NK-92 treated with Interleukin-12 subunit alpha and Interleukin-12 subunit beta, amount 100 ng/mL, for 24 hours (cell line): ENCODE measurements at regions not wholly inside any gene's neighbourhood (a gene's known extent, or its start where the extent isn't known, plus 50 kb on each side); places are given as distances from the start of the nearest gene placed in this dataset.
"Not testable (repeated sequence)": the region's sequence is repeated elsewhere in the genome, so short reads cannot be mapped to it uniquely, and the experiment has no call there.

Source experiments
- DNase-seq: peaks from one replicate; lab custom pipeline; 2025; lab: John Stamatoyannopoulos, UW

GRCh38 chr14:22491683-22492621, 97.1 kb downstream of the DAD1 start:
- DNase-seq, result peak; percentile 75

DNA sequence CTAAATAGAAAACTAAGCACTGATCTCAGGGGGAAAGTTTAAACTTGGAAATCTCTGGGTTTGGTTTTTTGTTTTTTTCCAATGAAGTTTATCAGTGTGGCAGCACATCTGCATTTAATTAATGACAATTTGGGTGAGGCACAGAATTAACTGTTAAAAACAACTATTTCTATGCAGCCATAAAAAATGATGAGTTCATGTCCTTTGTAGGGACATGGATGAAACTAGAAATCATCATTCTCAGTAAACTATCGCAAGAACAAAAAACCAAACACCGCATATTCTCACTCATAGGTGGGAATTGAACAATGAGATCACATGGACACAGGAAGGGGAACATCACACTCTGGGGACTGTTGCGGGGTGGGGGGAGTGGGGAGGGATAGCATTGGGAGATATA, 98.0 kb downstream of the DAD1 start:
- DNase-seq, result not testable (repeated sequence)

GRCh38 chr14:22489957-22490950, 98.8 kb downstream of the DAD1 start:
- no peak for DNase-seq

- peak; percentile 68 for DNase-seq
Measured at GRCh38 chr14:22489244-22489545, 99.8 kb downstream of the DAD1 start.

DNA sequence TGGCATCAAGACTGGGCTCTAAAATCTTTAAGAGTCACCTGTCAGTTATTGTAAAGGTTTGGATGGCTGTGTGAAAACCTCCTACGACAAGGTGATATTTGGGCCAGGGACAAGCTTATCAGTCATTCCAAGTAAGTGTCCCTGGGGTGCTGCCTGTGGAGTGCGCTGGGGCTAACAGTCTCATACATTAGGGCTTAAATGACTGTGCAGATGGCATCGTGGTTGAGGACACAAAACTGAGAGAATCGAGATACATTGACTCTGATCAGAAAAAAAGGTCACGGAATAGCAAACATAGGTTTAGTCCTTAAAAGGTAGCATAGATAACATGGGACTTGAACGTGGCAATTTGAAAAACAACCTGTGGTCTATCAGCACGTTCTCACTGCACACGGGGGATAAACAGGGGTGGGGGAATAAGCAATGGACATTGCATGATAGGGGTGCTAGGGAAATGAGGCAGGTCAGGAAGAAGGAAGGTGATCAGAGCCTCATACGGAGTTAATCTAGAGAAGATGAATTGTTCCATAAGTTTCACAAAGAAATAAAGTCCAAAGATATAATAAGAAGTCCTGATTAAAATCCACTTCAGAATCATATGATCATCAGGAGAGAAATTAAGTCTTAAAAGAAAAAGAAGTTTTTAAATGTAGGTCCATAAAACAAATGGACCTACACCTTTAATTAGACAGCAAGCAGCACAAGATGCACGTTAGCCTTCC, 100.3 kb downstream of the DAD1 start:
- DNase-seq, result no peak

- DNase-seq, result no peak
Measured at GRCh38 chr14:22487941-22488340, 101.1 kb downstream of the DAD1 start.

GRCh38 chr14:22487401-22487800, 101.6 kb downstream of the DAD1 start:
- DNase-seq, result no peak

DNA sequence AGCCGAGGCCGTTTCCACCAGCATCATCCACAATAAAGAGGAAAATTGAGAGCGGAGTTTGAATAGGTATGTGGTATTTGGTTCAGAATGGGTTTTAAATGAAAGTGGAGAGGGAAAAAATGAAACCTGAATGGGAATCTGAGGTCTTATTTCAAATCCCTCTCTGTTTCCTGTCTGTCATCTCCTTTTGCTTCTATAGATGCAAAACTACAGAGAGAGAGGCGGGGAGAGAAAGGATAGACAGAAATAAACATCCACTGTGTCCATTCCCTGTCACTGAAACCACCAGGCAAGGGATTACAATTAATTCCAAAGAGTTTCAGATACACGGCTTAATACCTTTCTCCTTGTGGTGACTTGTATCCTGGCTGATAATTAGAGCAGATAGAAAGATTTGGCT, 102.3 kb downstream of the DAD1 start:
- no peak for DNase-seq

GRCh38 chr14:22485649-22486048, 103.4 kb downstream of the DAD1 start:
- DNase-seq, result no peak

DNA sequence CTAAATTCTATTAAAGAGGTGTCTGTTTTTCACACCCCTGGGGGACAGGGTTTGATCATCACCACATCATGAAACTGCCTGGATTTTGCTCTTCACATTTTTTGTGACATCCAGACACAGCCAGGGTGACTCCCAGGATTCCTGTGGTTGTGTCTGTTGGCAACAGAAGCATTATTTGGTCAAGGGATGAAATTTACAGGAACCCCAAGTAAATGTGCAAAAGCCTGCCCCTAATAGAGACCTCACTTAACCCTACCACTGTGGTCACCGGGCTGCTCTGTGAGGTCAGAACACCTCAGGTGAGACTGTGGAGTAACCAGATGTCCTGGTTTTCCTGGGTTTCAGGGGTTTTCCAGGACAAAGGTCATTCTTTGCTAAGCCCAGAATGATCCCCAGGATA, 103.8 kb downstream of the DAD1 start:
- DNase-seq, result peak; percentile 52

DNA sequence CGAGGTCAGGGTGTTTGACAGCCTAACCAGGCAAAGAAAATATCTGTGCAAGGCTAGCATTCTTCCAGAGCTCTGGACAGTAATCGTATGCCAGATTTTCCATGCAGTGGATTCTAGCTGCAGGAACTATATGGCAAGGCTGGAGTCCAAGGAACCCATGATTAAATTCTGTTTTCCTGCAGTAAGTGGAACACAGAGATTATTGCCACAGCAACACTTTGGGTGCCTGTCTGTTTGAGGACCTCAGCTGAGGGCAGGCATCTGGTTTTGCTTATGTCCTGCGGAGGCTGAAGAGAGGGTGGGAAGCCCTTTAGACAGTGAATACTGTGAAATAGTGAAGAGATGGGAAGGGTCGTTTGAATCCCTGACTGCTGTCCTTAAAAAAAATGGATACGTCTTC, 104.4 kb downstream of the DAD1 start:
- DNase-seq, result no peak

DNA sequence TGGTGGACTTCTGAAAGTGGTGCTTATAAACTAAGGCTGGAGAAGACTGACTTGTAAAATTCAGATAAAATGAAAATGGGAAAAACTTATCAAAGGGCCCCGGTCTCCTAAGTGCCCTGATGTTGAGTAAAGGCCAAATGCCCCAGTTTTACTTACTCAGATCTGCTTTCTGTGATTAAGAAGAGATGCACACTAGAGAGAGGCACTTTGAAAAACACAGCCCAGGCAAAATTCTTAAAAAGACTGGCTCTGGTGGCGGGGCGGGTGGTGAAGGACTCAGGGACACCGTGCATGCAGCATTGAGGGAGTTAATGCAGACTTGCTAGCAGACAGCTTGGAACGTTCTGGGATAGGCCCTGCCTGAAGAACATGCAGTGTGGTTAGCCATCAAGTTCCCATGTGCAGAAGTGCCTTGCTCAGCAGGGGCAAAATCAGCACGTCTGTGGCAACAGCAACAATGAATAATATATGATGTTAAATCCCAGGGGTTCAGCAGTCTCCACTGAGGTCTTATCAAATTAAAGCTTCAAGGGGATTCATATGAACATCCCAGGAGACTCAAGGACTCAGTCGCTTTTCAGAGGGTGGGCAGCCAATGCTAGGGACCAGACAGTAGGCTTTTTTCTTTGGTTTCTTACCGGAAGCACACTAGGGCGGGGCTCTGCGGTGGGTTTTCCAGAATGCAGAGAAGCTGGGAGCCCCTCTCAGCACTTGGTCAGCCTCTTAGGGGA, 105.0 kb downstream of the DAD1 start:
- peak; percentile 73 for DNase-seq

- DNase-seq, result no peak
Measured at GRCh38 chr14:22482782-22483553, 106.1 kb downstream of the DAD1 start.

- DNase-seq, result peak; percentile 53
Measured at GRCh38 chr14:22482085-22482694, 106.8 kb downstream of the DAD1 start.

DNA sequence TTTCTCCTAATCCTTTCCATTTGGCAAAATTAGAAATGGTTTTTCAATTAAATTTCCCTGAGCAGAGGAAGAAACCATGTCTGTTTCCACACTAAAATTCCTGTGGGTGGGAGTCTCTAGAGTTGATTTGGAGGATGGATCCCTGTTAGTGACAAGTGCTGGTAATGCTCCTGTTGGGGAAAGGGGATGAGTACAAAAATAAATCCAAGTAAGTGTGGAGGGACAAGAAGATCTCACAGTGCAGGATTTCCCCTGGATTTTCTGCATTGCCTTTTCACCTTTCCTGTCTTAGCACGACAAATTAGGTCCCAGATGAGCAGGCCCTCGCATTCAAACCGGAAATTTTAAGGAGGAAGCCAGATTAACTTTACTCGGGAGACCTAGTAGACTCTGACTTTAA, 107.5 kb downstream of the DAD1 start:
- no peak for DNase-seq

DNA sequence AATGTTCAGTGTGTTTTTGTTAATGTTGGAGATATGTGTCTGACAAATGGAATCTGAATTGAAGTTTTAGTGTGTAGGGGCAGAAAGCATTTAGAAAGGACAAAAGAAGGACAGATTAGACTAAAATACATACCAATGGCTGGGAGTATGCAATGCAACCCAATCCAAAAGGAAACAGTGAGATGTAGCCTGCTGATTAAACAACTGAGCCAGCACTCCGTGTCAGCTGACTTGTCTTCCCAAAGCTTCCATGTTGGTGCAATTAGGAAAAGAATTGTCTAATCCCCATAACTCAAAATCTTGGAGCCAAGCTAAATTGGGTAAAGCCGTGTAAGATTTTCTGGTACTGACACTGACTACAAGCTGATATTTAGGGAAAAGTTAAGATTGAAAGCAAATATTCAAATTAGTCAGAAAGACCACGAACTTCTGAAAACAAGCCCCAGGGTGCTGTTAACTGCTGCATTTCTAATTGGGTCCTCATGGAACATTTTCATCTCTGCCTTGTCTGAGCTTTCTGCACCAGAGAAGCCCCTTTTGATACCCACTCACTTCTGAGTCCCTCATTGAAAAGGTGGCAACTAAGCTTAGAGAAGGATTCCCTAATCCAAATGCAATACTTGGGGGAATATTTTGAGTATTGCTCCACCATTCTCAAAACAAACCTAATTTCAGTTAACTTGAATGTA, 109.1 kb downstream of the DAD1 start:
- DNase-seq, result no peak

DNA sequence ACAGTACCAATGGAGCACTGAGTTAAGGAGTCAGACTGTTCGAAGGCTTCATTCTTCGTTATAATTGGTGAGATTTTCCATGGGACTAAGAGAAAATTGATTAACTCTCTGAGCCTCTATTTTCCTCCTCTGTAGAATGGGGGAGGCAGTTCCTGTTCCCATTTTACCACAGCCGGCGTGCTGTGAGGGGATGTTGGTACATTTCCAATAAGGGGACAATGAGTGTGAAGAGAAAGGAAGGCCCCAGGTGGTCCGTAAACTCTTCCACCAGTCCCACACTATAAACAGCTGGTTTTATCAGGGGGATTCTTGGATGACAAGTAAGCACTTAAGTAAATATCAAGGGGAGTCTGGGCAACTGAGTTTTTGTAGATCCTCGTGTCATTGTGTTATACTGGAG, 109.9 kb downstream of the DAD1 start:
- no peak for DNase-seq

GRCh38 chr14:22478670-22479069, 110.4 kb downstream of the DAD1 start:
- no peak for DNase-seq

GRCh38 chr14:22478247-22478646, 110.8 kb downstream of the DAD1 start:
- no peak for DNase-seq
